Right cardiac atrium (tissue), 5 donors: ENCODE measurements at regions not wholly inside any gene's neighbourhood (a gene's known extent, or its start where the extent isn't known, plus 50 kb on each side); places are given as distances from the start of the nearest gene placed in this dataset.
"Not testable (repeated sequence)": the region's sequence is repeated elsewhere in the genome, so short reads cannot be mapped to it uniquely, and the experiment has no call there.

Experiments
- ATAC-seq, 2 donors: fragments of 200-7000 bp; cut with Tn5 transposase; one replicate each; pipeline versions ENCODE4 v1.8.0 to v1.9.1; 2020; ENCODE audit warnings: moderate library complexity in 2 of 2, mild to moderate bottlenecking in 1 of 2
- DNase-seq, 3 donors: peaks; one replicate each; pipeline ENCODE4 v3.0.0-alpha.2; 2020
- H3K27ac ChIP-seq: one replicate; pipeline ENCODE4 v1.5.1; 2013; ENCODE audit warnings: mild to moderate bottlenecking, low read length, control low read depth, moderate library complexity
- H3K27me3 ChIP-seq: one replicate; pipeline ENCODE4 v1.6.1; 2013; ENCODE audit not compliant: control insufficient read depth, insufficient read depth
- H3K4me1 ChIP-seq: one replicate; pipeline ENCODE4 v1.6.1; 2013; ENCODE audit warnings: low read length; ENCODE audit not compliant: control insufficient read depth, insufficient read depth
- H3K4me3 ChIP-seq: one replicate; pipeline ENCODE4 v1.5.1; 2013; ENCODE audit warnings: low read length, control low read depth
- H3K9me3 ChIP-seq: one replicate; pipeline ENCODE4 v1.6.1; 2013; ENCODE audit warnings: low read length; ENCODE audit not compliant: control insufficient read depth
- WGBS: extraction: QIAGEN DNeasy Blood & Tissue Kit; methylation state at CpG from one replicate; pipeline ENCODE4 v1.1.7; 2013; 5-methylcytosine and 5-hydroxymethylcytosine counted together
- intact Hi-C, 4 donors: fragments of 100-400 bp; cut with DNase I; formaldehyde crosslinking; loops; one replicate each; pipeline versions ENCODE4 v1.11.0 to v1.14.0; 2022 to 2023
- donor health status: healthy with polysubstance abuse.
- donor health status: DM: no; HTN: yes; CAD: no.
- donor health status: DM: no; HTN: no; CAD: no.
- donor health status: DM: no; HTN: yes; CAD: no; lungs with severe emphysema.
- donor health status: DM: yes; HTN: yes; CAD: no.

- 82% methylated on average over 6 of the region's 6 CpGs for whole genome bisulfite sequencing
- DNase-seq, result no peak
- no peaks in the 10 kb centered on the region for H3K9me3 ChIP-seq
- intact Hi-C loops, result no loop called here
- no peaks in the 10 kb centered on the region for H3K4me1 ChIP-seq
- no peak overlapping the region for H3K27ac ChIP-seq
- ATAC-seq, result no peak
- no peaks in the 10 kb centered on the region for H3K27me3 ChIP-seq
- no peak overlapping the region for H3K4me3 ChIP-seq
These were observed 632.7 kb downstream of the KLHL13 start for GRCh38 chrX:117483950-117484349.

GRCh38 chrX:117458243-117458968, 658.2 kb downstream of the KLHL13 start:
- 92% methylated on average over 1 of the region's 1 CpG for WGBS
- DNase-seq (no peak), ATAC-seq (no peak)
- Histone ChIP-seq H3K27me3 (no peaks in the 10 kb centered on the region), H3K27ac (no peak overlapping the region), H3K9me3 (no peaks in the 10 kb centered on the region), H3K4me1 (no peaks in the 10 kb centered on the region), H3K4me3 (no peak overlapping the region)
- intact Hi-C loops, result no loop called here

DNA sequence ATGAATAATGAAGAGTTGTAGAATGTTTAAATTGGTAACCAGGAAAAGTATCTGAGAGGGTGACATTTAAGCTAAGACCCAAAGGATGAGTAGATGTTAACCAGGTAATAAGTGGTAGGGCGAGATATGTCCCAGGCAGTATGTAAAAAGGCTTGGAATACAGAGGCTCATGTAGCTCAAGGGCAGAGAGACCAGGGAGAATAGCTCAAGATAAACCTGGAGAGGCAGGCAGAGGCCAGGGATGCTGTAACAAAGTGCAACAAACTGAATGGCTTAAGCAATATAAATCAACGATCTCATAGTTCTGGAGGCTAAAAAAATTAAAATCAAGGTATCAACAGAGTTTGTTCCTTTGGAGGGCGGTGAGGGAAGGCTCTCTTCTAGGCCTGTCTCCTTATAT, 660.8 kb downstream of the KLHL13 start:
- intact Hi-C loops, result no loop called here
- Histone ChIP-seq H3K9me3 (no peaks in the 10 kb centered on the region), H3K27ac (no peak overlapping the region), H3K4me1 (no peaks in the 10 kb centered on the region), H3K27me3 (no peaks in the 10 kb centered on the region), H3K4me3 (no peak overlapping the region)
- DNase-seq (no peak), ATAC-seq (no peak)
- 91% methylated on average over 3 of the region's 3 CpGs for WGBS

DNA sequence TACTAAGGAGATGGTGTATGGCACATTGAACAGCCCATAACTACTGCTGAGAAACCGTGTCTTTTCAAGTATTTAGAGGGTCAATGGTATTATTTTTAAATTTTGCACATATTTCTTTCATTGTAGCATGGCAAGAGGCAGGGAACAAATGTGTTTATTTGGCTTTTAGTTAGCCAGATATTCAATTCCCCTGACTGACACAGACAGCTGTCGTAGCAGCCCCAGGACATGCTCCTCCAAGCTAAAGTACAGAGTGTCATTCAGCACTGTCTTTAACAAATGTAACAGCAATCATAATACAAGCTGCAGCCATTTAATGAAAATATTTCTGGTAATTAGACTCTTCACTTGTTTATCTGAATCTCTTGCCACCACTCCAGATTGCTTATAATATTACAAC, 687.1 kb downstream of the KLHL13 start:
- intact Hi-C loops, result no loop called here
- Histone ChIP-seq H3K4me1 (no peaks in the 10 kb centered on the region), H3K27ac (no peak overlapping the region), H3K9me3 (no peaks in the 10 kb centered on the region), H3K4me3 (no peak overlapping the region), H3K27me3 (no peaks in the 10 kb centered on the region)
- ATAC-seq (no peak), DNase-seq (no peak)
- 59% methylated on average over 2 of the region's 2 CpGs for WGBS

- intact Hi-C loops, result no loop called here
- DNase-seq, result no peak
- ATAC-seq, result no peak
- no peak overlapping the region for H3K27ac ChIP-seq
- no peaks in the 10 kb centered on the region for H3K9me3 ChIP-seq
- H3K4me3 ChIP-seq, result no peak overlapping the region
- WGBS, result 77% methylated on average over 4 of the region's 4 CpGs
- no peaks in the 10 kb centered on the region for H3K4me1 ChIP-seq
- no peaks in the 10 kb centered on the region for H3K27me3 ChIP-seq
These were observed 709.0 kb downstream of the KLHL13 start for GRCh38 chrX:117407449-117408150.

- no peaks in the 10 kb centered on the region for H3K9me3 ChIP-seq
- no peak overlapping the region for H3K4me3 ChIP-seq
- ATAC-seq (no peak), DNase-seq (no peak)
- 53% methylated on average over 2 of the region's 2 CpGs for WGBS
- intact Hi-C loops, result no loop called here
- no peaks in the 10 kb centered on the region for H3K4me1 ChIP-seq
- H3K27me3 ChIP-seq, result no peaks in the 10 kb centered on the region
- H3K27ac ChIP-seq, result no peak overlapping the region
These were observed 715.8 kb downstream of the KLHL13 start for GRCh38 chrX:117400839-117401238.

- ATAC-seq, result no peak
- intact Hi-C loops, result no loop called here
These were observed 716.6 kb downstream of the KLHL13 start for GRCh38 chrX:117400005-117400404.

GRCh38 chrX:117397844-117398243, 718.8 kb downstream of the KLHL13 start:
- Histone ChIP-seq H3K27ac (no peak overlapping the region), H3K4me1 (no peaks in the 10 kb centered on the region), H3K27me3 (no peaks in the 10 kb centered on the region), H3K4me3 (no peak overlapping the region), H3K9me3 (no peaks in the 10 kb centered on the region)
- DNase-seq (no peak), ATAC-seq (no peak)
- intact Hi-C loops, result no loop called here
- 79% methylated on average over 2 of the region's 2 CpGs for WGBS

More at GRCh38 chrX:117400005-117400404, 716.6 kb downstream of the KLHL13 start:
- 60% methylated on average over 2 of the region's 2 CpGs for WGBS
- Histone ChIP-seq H3K9me3 (no peaks in the 10 kb centered on the region), H3K4me3 (no peak overlapping the region), H3K27ac (no peak overlapping the region), H3K4me1 (no peaks in the 10 kb centered on the region), H3K27me3 (no peaks in the 10 kb centered on the region)
- DNase-seq, result no peak

DNA sequence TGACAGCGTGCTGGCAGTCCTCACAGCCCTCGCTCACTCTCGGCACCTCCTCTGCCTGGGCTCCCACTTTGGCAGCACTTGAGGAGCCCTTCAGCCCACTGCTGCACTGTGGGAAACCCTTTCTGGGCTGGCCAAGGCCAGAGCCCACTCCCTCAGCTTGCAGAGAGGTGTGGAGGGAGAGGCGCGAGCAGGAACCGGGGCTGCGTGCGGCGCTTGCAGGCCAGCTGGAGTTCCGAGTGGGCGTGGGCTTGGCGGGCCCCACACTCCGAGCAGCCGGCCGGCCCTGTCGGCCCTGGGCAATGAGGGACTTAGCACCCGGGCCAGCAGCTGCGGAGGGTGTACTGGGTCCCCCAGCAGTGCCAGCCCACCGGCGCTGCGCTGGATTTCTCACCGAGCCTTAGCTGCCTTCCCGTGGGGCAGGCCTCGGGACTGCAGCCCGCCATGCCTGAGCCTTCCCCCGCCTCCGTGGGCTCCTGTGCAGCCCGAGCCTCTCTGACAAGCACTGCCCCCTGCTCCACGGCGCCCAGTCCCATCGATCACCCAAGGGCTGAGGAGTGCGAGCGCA, 722.0 kb downstream of the KLHL13 start:
- ATAC-seq, H3K4me3 ChIP-seq, H3K4me1 ChIP-seq, H3K9me3 ChIP-seq, DNase-seq, H3K27ac ChIP-seq, H3K27me3 ChIP-seq, intact Hi-C loops: not testable (repeated sequence)
- WGBS, result 92% methylated on average over 33 of the region's 33 CpGs

DNA sequence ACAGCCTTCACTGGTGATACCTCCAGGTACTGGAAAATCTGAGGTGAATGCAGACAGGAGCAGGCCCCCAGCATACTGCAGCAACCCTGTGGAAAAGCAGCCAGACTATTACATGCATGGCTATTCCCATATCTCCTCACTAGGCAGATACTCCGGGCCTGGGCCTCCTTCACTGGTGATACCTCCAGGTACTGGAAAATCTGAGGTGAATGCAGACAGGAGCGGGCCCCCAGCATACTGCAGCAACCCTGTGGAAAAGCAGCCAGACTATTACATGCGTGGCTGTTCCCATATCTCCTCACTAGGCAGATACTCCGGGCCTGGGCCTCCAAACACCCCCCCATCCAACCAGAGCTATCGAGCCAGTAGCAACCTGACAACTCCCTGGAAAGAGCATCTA, 724.2 kb downstream of the KLHL13 start:
- H3K27me3 ChIP-seq, H3K4me1 ChIP-seq, H3K4me3 ChIP-seq, DNase-seq, H3K9me3 ChIP-seq, H3K27ac ChIP-seq, ATAC-seq, intact Hi-C loops: not testable (repeated sequence)
- WGBS, result 86% methylated on average over 5 of the region's 5 CpGs

DNA sequence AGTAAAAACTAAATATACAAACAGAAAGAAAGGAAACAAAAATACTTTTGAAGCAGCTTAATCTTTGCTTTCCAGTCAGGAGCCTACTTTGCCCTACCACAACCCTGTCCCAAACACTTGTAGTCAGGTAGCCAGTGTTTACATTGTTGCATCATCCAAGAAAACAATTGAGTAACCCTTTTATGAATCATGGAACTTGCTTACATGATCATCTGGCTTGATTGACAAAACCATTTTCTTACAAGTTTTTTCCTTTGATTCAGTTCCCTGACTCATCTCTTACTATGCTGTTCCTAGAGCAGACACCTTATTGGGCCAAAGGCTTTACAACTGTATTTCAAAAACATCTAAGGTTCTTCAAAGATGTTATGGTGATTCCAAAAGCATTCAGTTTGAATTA, 740.1 kb downstream of the KLHL13 start:
- intact Hi-C loops, result no loop called here
- Histone ChIP-seq H3K4me1 (no peaks in the 10 kb centered on the region), H3K27ac (no peak overlapping the region), H3K4me3 (no peak overlapping the region), H3K27me3 (no peaks in the 10 kb centered on the region), H3K9me3 (no peaks in the 10 kb centered on the region)
- ATAC-seq, result no peak
- DNase-seq, result no peak
